SK-N-SH (cell line): ENCODE measurements at regions not wholly inside any gene's neighbourhood (a gene's known extent, or its start where the extent isn't known, plus 50 kb on each side); places are given as distances from the start of the nearest gene placed in this dataset.
A peak's percentile ranks its signal among the peaks of the same experiment; 100 is the strongest.

Source experiments
- CTCF ChIA-PET: fragments of 300-600, 350-600 bp; formaldehyde crosslinking; extraction: SDS; loops from one replicate; lab custom pipeline; 2021; lab: Yijun Ruan, JAX
- POLR2A ChIA-PET: fragments of 350-600 bp; sonication (Branson Sonifier 250); formaldehyde crosslinking; extraction: SDS; loops from one replicate; lab custom pipeline; 2020; ENCODE audit warnings: antibody characterized with exemption, inconsistent platforms; lab: Yijun Ruan, JAX
- DNase-seq: peaks from one replicate; pipeline ENCODE4 v3.0.0; 2012
- H2AFZ ChIP-seq: fragments of 200-600 bp; sonication (generic); 2 replicates; pipeline ENCODE4 v1.8.1; 2016; ENCODE audit warnings: antibody characterized with exemption, mild to moderate bottlenecking, low read depth
- H3F3A ChIP-seq: fragments of 200-600 bp; sonication (generic); replicated peaks from 2 replicates; pipeline ENCODE3; 2016; ENCODE audit warnings: antibody characterized with exemption, mild to moderate bottlenecking; ENCODE audit not compliant: insufficient read depth
- H3K27ac ChIP-seq, 2 experiments: fragments of 200-500 bp in 1 of 2; fragments of 200-600 bp in 1 of 2; sonication (Bioruptor generic) in 1 of 2; sonication (generic), shearing (Covaris generic) in 1 of 2; 2 replicates each; pipeline versions ENCODE4 v1.5.1 to v1.6.1; 2014 to 2016; ENCODE audit warnings: low read depth in 2 of 2, inconsistent platforms in 1 of 2, low read length in 1 of 2, mild to moderate bottlenecking in 1 of 2, mixed read lengths in 1 of 2
- H3K27me3 ChIP-seq: fragments of 200-600 bp; sonication (generic), shearing (Covaris generic); 2 replicates; pipeline ENCODE4 v1.6.1; 2016; ENCODE audit warnings: mixed run types; ENCODE audit not compliant: insufficient read depth
- H3K36me3 ChIP-seq, 2 experiments: fragments of 200-500 bp in 1 of 2; fragments of 200-600 bp in 1 of 2; sonication (Bioruptor generic) in 1 of 2; sonication (generic) in 1 of 2; replicated peaks in 1 of 2; 2 replicates each; pipeline versions ENCODE3 to v1.5.1; 2014 to 2016; ENCODE audit warnings: low read length in 1 of 2, mild to moderate bottlenecking in 1 of 2; ENCODE audit not compliant: insufficient read depth in 2 of 2, control insufficient read depth in 1 of 2
- H3K4me1 ChIP-seq, 2 experiments: fragments of 200-500 bp in 1 of 2; fragments of 200-600 bp in 1 of 2; sonication (Bioruptor generic) in 1 of 2; sonication (generic), shearing (Covaris generic) in 1 of 2; 2 replicates each; pipeline versions ENCODE4 v1.5.1 to v1.6.1; 2014 to 2016; ENCODE audit warnings: low read depth in 1 of 2, low read length in 1 of 2, mixed run types in 1 of 2; ENCODE audit not compliant: insufficient read depth in 2 of 2, control insufficient read depth in 1 of 2
- H3K4me2 ChIP-seq: fragments of 200-600 bp; sonication (generic), shearing (Covaris generic); 2 replicates; pipeline ENCODE4 v1.6.1; 2017; ENCODE audit warnings: mixed run types
- H3K4me3 ChIP-seq, 2 experiments: fragments of 200-500 bp in 1 of 2; fragments of 200-600 bp in 1 of 2; sonication (Bioruptor generic) in 1 of 2; sonication (generic), shearing (Covaris generic) in 1 of 2; 2 replicates each; pipeline versions ENCODE4 v1.5.1 to v1.8.1; 2014 to 2016; ENCODE audit warnings: low read depth in 2 of 2, inconsistent platforms in 1 of 2, low read length in 1 of 2, mild to moderate bottlenecking in 1 of 2, mixed read lengths in 1 of 2, moderate library complexity in 1 of 2
- H3K79me2 ChIP-seq: fragments of 200-600 bp; sonication (generic); 2 replicates; pipeline ENCODE4 v1.8.1; 2017; ENCODE audit warnings: mild to moderate bottlenecking; ENCODE audit not compliant: insufficient read depth
- H3K9ac ChIP-seq: fragments of 200-600 bp; sonication (generic); 2 replicates; pipeline ENCODE4 v1.6.1; 2017; ENCODE audit warnings: mixed run types
- H3K9me2 ChIP-seq: fragments of 200-600 bp; sonication (generic); 2 replicates; pipeline ENCODE4 v1.6.1; 2017; ENCODE audit warnings: mixed run types
- H3K9me3 ChIP-seq: fragments of 200-600 bp; sonication (generic); 2 replicates; pipeline ENCODE4 v1.6.1; 2017; ENCODE audit warnings: mixed run types, mild to moderate bottlenecking, moderate library complexity
- H4K20me1 ChIP-seq: fragments of 200-600 bp; sonication (generic); 2 replicates; pipeline ENCODE4 v1.6.1; 2017; ENCODE audit warnings: mild to moderate bottlenecking, mixed run types; ENCODE audit not compliant: insufficient read depth
- EP300 ChIP-seq, 2 experiments: IDR thresholded peaks; 2 replicates each; pipeline versions ENCODE4 v1.4.0 to v1.6.1; 2012; ENCODE audit warnings: borderline replicate concordance in 1 of 2, low read depth in 1 of 2, low read length in 1 of 2
- GATA2 ChIP-seq: sonication (generic); formaldehyde crosslinking; IDR thresholded peaks from 2 replicates; pipeline ENCODE4 v1.5.0; 2020; ENCODE audit warnings: mild to moderate bottlenecking, missing genetic modification reagents
- RAD21 ChIP-seq: IDR thresholded peaks from 2 replicates; pipeline ENCODE4 v1.6.1; 2012; ENCODE audit warnings: mild to moderate bottlenecking, low read length
- TCF12 ChIP-seq: IDR thresholded peaks from 2 replicates; pipeline ENCODE4 v1.4.0; 2012
- TEAD4 ChIP-seq: IDR thresholded peaks from 2 replicates; pipeline ENCODE4 v1.4.0; 2012; ENCODE audit warnings: mild to moderate bottlenecking, borderline replicate concordance; ENCODE audit not compliant: insufficient read depth
- WGBS: methylation state at CpG from one replicate; pipeline ENCODE4 v1.1.6; 2017; ENCODE audit warnings: low lambda C conversion rate; 5-methylcytosine and 5-hydroxymethylcytosine counted together
- TF ChIP-seq, protein P1 (sequence below): fragments of 200-600 bp; sonication (generic); IDR thresholded peaks from 2 replicates; pipeline ENCODE4 v1.6.1; 2017; ENCODE audit warnings: antibody characterized with exemption, mild to moderate bottlenecking, moderate library complexity
- TF ChIP-seq, protein P2 (sequence below): fragments of 150-350 bp; IDR thresholded peaks from 2 replicates; pipeline ENCODE4 v1.6.1; 2017; ENCODE audit warnings: antibody characterized with exemption, low read length, low read depth, borderline replicate concordance
- TF ChIP-seq, protein P3 (sequence below): IDR thresholded peaks from 2 replicates; pipeline ENCODE4 v1.6.1; 2012; ENCODE audit warnings: mild to moderate bottlenecking, low read depth, low read length, moderate library complexity

DNA sequence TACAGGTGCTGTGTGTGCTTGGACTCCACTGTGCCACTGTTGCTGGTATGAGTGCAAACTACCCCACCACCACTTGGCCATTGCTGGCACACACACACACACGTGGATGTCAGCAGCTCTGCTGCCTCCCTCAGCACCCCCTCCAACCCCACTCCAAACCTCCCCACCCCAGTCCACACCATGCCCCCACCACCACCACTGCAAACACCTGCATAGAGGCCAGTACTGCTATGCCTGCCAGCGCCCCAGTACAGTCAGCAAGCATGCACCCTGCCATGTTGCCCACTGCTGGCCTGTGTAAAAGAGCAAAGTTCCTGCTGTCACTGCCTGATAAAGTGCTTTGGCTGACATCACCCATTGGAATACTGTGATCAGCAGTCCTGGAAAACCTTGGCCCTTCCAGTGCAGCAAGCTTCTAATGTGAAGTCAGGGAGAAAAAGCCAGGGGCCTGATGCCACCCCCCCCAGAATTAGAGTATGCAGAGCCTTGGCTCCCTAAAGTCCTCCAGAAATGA is 519.2 kb upstream of the PCDH15 start:
- Histone ChIP-seq H4K20me1 (no peaks in the 10 kb centered on the region), H3K27me3 (no peaks in the 10 kb centered on the region), H3F3A (no peaks in the 10 kb centered on the region), H3K4me3 (no peak overlapping the region), H2AFZ (no peak overlapping the region), H3K4me2 (no peak overlapping the region), H3K9ac (no peak overlapping the region), H3K27ac (no peak overlapping the region), H3K9me3 (no peaks in the 10 kb centered on the region), H3K9me2 (no peaks in the 10 kb centered on the region), H3K36me3 (no peaks in the 10 kb centered on the region), H3K4me1 (no peaks in the 10 kb centered on the region), H3K79me2 (no peaks in the 10 kb centered on the region)
- no peak for DNase-seq
- 50% methylated on average over 1 of the region's 2 CpGs for WGBS
- POLR2A ChIA-PET = no interaction called here
- TF ChIP-seq, protein P1, sequence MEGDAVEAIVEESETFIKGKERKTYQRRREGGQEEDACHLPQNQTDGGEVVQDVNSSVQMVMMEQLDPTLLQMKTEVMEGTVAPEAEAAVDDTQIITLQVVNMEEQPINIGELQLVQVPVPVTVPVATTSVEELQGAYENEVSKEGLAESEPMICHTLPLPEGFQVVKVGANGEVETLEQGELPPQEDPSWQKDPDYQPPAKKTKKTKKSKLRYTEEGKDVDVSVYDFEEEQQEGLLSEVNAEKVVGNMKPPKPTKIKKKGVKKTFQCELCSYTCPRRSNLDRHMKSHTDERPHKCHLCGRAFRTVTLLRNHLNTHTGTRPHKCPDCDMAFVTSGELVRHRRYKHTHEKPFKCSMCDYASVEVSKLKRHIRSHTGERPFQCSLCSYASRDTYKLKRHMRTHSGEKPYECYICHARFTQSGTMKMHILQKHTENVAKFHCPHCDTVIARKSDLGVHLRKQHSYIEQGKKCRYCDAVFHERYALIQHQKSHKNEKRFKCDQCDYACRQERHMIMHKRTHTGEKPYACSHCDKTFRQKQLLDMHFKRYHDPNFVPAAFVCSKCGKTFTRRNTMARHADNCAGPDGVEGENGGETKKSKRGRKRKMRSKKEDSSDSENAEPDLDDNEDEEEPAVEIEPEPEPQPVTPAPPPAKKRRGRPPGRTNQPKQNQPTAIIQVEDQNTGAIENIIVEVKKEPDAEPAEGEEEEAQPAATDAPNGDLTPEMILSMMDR = no peak
- TF ChIP-seq, protein P2, sequence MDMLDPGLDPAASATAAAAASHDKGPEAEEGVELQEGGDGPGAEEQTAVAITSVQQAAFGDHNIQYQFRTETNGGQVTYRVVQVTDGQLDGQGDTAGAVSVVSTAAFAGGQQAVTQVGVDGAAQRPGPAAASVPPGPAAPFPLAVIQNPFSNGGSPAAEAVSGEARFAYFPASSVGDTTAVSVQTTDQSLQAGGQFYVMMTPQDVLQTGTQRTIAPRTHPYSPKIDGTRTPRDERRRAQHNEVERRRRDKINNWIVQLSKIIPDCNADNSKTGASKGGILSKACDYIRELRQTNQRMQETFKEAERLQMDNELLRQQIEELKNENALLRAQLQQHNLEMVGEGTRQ = no peak
- TF ChIP-seq TEAD4 (no peak), RAD21 (no peak), GATA2 (CRISPR knock-in tag) (no peak)
- TF ChIP-seq, protein P3, sequence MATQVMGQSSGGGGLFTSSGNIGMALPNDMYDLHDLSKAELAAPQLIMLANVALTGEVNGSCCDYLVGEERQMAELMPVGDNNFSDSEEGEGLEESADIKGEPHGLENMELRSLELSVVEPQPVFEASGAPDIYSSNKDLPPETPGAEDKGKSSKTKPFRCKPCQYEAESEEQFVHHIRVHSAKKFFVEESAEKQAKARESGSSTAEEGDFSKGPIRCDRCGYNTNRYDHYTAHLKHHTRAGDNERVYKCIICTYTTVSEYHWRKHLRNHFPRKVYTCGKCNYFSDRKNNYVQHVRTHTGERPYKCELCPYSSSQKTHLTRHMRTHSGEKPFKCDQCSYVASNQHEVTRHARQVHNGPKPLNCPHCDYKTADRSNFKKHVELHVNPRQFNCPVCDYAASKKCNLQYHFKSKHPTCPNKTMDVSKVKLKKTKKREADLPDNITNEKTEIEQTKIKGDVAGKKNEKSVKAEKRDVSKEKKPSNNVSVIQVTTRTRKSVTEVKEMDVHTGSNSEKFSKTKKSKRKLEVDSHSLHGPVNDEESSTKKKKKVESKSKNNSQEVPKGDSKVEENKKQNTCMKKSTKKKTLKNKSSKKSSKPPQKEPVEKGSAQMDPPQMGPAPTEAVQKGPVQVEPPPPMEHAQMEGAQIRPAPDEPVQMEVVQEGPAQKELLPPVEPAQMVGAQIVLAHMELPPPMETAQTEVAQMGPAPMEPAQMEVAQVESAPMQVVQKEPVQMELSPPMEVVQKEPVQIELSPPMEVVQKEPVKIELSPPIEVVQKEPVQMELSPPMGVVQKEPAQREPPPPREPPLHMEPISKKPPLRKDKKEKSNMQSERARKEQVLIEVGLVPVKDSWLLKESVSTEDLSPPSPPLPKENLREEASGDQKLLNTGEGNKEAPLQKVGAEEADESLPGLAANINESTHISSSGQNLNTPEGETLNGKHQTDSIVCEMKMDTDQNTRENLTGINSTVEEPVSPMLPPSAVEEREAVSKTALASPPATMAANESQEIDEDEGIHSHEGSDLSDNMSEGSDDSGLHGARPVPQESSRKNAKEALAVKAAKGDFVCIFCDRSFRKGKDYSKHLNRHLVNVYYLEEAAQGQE = no peak
- CTCF ChIA-PET = no interaction called here

DNA sequence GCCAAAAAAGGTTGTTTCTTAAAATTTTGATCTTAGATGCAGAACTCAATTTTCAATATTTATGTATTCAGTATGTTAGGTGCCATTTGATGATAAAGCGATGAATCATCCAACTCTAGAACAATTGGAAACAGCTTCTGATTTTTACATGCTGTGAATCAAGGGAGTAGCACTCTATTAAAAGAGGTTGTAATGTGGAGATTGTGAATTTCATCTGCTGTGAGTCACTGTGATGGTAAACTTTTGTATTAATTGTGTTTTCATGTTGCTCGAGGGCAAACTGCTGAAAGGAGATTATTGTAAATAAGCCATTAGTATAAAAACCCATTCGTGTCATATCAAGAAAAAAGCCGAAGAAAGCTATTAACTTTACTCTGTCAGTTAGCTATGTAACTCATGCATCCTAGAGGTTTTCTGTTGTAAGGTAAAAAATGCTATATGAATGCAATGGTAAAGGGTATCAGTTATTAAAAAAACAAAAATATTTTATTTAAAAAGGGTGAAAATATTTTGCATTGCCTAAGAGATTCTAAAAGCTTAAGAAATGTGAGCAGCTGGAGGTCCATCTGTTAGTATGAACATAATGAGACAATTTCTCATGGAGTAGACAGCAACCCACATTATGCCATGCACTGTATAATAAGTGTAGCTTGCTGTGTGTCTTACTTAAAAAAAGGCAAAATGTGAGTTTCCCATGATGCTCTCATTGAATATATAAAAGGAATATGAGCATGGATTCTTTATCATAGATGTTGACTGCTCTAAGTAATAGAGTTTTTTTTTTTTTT is 511.0 kb upstream of the PCDH15 start:
- ChIA-PET POLR2A (no interaction called here), CTCF (interaction anchor here (1.2 kb wide), 1 partner anchor 47 kb away, joined by 4 read pairs; no protein-coding TSS in a partner anchor)
- Histone ChIP-seq H2AFZ (no peak overlapping the region; the same call in 1 of the 2 replicates), H3K27ac (peak overlapping the region in 1 of 2 experiments; percentile 75; a peak in 2 of 4 replicates), H3K4me1 (no peaks in the 10 kb centered on the region; a peak in 1 of 4 replicates), H3K9me2 (no peaks in the 10 kb centered on the region), H4K20me1 (no peaks in the 10 kb centered on the region), H3K4me2 (no peak overlapping the region), H3F3A (peaks cover 3% of the 10 kb centered on the region), H3K36me3 (no peaks in the 10 kb centered on the region), H3K27me3 (no peaks in the 10 kb centered on the region), H3K4me3 (no peak overlapping the region), H3K9ac (no peak overlapping the region), H3K79me2 (no peaks in the 10 kb centered on the region), H3K9me3 (no peaks in the 10 kb centered on the region)
- TF ChIP-seq RAD21 (no peak), TCF12 (peak; percentile 59; the same call in 1 of the 2 replicates), EP300 (IDR thresholded peaks at IDR 0.05; ENCODE audit: borderline replicate concordance in 1 of 2, low read depth in 1 of 2, low read length in 1 of 2) (peak; percentile 8 to 18; a peak in 2 of 4 replicates)
- DNase-seq = peak; percentile 14
- whole genome bisulfite sequencing = 22% methylated on average over 4 of the region's 4 CpGs
